ENCODE measurements at regions not wholly inside any gene's neighbourhood (a gene's known extent, or its start where the extent isn't known, plus 50 kb on each side); places are given as distances from the start of the nearest gene placed in this dataset.

GRCh38 chr4:132707955-132708354, 441.1 kb upstream of the PCDH10 start:
- no peak for TF ChIP-seq EZH2 (IDR thresholded peaks at IDR 0.05)
- TF ChIP-seq POLR2AphosphoS5 (IDR thresholded peaks at IDR 0.05; ENCODE audit: borderline replicate concordance, low read depth, low read length), result no peak
- TF ChIP-seq FOXP2 (optimal IDR thresholded peaks at IDR 0.05; ENCODE audit: control extremely low read depth, extremely low read length, insufficient read depth), result no peak
